ENCODE measurements at regions not wholly inside any gene's neighbourhood (a gene's known extent, or its start where the extent isn't known, plus 50 kb on each side); places are given as distances from the start of the nearest gene placed in this dataset.

DNA sequence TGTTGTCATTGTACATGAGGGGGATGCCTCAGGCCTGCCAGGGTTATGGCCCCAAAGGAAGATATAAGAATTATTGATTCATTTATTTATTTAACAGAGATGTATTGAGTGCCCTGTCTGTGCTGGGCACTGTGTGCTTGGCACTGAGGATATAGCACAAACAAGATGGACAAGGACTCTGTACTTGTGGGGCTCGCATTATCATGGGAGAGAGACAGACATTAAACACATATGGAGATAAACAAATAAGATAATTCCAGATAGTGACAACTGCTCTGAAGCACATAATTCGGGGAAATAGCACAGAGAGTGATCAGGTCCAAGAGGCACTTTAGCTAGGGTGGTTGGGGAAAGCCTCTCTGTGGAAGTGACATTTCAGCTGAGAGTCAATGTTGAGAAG is 119.8 kb upstream of the ARHGAP20 start:
- no peak for TF ChIP-seq ZNF274 (IDR thresholded peaks at IDR 0.05; ENCODE audit: low read depth, low read length)
- TF ChIP-seq YY1 (IDR thresholded peaks at IDR 0.05; ENCODE audit: insufficient read depth, insufficient read length) = no peak
